PC-9 (cell line): ENCODE measurements at regions not wholly inside any gene's neighbourhood (a gene's known extent, or its start where the extent isn't known, plus 50 kb on each side); places are given as distances from the start of the nearest gene placed in this dataset.

ENCODE experiments used
- CTCF ChIP-seq: fragments of 200-600 bp; sonication (generic); conservative IDR thresholded peaks from 2 replicates; pipeline ENCODE4 v1.6.1; 2017; ENCODE audit warnings: mixed run types, antibody characterized with exemption, mild to moderate bottlenecking, moderate library complexity
- EZH2 ChIP-seq: fragments of 200-600 bp; sonication (generic); IDR thresholded peaks from 2 replicates; pipeline ENCODE4 v1.8.0; 2017; ENCODE audit warnings: antibody characterized with exemption, low read depth

GRCh38 chr14:94974893-94975292, 182.4 kb downstream of the DICER1 start:
- no peak for TF ChIP-seq EZH2
- TF ChIP-seq CTCF = no peak
